WERI-Rb-1 (cell line): ENCODE measurements at regions not wholly inside any gene's neighbourhood (a gene's known extent, or its start where the extent isn't known, plus 50 kb on each side); places are given as distances from the start of the nearest gene placed in this dataset.

Experiments
- DNase-seq: peaks from one replicate; pipeline ENCODE4 v3.0.0-alpha.2; 2020
- H3K27ac ChIP-seq: fragments of 250-450 bp; sonication (Bioruptor Pico); 2 replicates; pipeline ENCODE4 v1.5.1; 2020; ENCODE audit warnings: mild to moderate bottlenecking, moderate library complexity
- H3K27me3 ChIP-seq: fragments of 250-450 bp; sonication (Bioruptor Pico); 2 replicates; pipeline ENCODE4 v1.5.1; 2021; ENCODE audit warnings: mild to moderate bottlenecking, low read depth, moderate library complexity; ENCODE audit not compliant: insufficient read depth, severe bottlenecking
- H3K36me3 ChIP-seq: fragments of 250-450 bp; sonication (Bioruptor Pico); 2 replicates; pipeline ENCODE4 v1.5.1; 2020; ENCODE audit warnings: mild to moderate bottlenecking, moderate library complexity
- H3K4me3 ChIP-seq: 2 replicates; pipeline ENCODE4 v1.5.1; 2011; ENCODE audit warnings: low read depth, mild to moderate bottlenecking, control low read depth, low read length
- H3K9me3 ChIP-seq: fragments of 250-450 bp; sonication (Bioruptor Pico); 2 replicates; pipeline ENCODE4 v1.5.1; 2021; ENCODE audit warnings: mild to moderate bottlenecking, moderate library complexity; ENCODE audit not compliant: severe bottlenecking
- CTCF ChIP-seq: IDR thresholded peaks from 2 replicates; pipeline ENCODE4 v1.5.1; 2011; ENCODE audit warnings: low read depth, mild to moderate bottlenecking, control low read depth, inconsistent platforms, low read length

DNA sequence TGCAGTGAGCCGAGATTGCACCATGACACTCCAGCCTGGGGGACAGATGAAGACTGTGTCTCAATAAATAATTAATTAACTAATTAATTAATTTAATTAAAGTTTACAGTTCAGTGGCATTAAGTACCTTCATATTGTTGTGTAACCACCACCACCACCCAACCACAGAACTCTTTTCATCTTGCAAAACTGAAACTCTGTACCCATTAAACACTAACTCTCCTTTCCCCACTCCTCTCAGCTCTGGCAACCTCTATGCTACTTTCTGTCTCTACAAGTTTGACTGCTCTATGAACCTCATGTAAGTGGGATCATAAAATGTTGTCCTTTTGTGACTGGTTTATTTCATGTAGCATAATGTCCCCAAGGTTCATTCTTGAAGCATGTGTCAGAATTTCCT lies 259.3 kb upstream of the MDFIC2 start:
- Histone ChIP-seq H3K4me3 (no peak overlapping the region), H3K27ac (no peak overlapping the region), H3K9me3 (no peaks in the 10 kb centered on the region), H3K36me3 (no peaks in the 10 kb centered on the region), H3K27me3 (peaks cover 2% of the 10 kb centered on the region)
- no peak for TF ChIP-seq CTCF
- DNase-seq, result no peak

DNA sequence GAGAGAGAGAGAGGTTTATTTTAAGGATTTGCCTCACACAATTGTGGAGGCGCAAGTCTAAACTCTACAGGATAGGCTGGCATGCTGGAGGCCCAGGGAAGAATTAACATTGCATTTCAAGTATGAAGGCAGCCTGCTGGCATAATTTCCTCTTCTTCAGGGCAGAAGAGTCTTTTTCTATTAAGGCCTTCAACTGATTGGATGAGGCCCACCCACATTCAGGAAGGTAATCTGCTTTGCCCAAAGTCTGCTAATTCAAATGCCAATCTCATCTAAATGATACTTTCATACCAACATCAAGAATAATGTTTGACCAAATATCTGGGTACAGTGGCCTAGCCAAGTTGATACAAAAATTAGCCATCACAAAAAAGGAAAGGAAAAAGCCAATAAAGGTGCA lies 258.1 kb upstream of the MDFIC2 start:
- H3K4me3 ChIP-seq, result no peak overlapping the region
- no peak for TF ChIP-seq CTCF
- no peaks in the 10 kb centered on the region for H3K36me3 ChIP-seq
- no peak overlapping the region for H3K27ac ChIP-seq
- no peaks in the 10 kb centered on the region for H3K9me3 ChIP-seq
- peaks cover 2% of the 10 kb centered on the region for H3K27me3 ChIP-seq
- no peak for DNase-seq

DNA sequence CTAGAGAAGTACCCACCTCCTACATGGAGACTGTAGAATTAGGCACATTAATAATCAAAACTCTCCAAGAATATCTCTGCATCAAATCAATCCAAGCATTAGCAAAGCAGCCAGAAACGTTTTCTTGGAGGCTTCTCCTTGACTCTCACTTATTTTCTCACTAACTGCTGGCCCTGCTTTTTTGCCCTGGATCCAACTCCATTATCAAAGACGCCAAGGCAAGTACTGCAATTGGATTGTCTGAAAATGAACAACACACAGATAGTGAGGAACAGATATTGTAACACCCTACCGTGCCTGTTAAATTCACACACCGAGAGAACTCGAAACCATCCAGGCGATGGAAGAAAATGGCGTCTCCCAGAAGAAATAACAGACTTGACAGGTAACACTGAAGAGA lies 256.2 kb upstream of the MDFIC2 start:
- no peak for TF ChIP-seq CTCF
- Histone ChIP-seq H3K36me3 (no peaks in the 10 kb centered on the region), H3K4me3 (no peak overlapping the region), H3K27me3 (peaks cover 2% of the 10 kb centered on the region), H3K9me3 (no peaks in the 10 kb centered on the region), H3K27ac (no peak overlapping the region)
- no peak for DNase-seq

GRCh38 chr3:70565861-70566260 lies 253.4 kb upstream of the MDFIC2 start:
- no peak for DNase-seq
- Histone ChIP-seq H3K9me3 (no peaks in the 10 kb centered on the region), H3K36me3 (no peaks in the 10 kb centered on the region), H3K27ac (no peak overlapping the region), H3K27me3 (no peaks in the 10 kb centered on the region), H3K4me3 (no peak overlapping the region)
- TF ChIP-seq CTCF, result no peak

- no peak for DNase-seq
- no peak for TF ChIP-seq CTCF
- Histone ChIP-seq H3K9me3 (no peaks in the 10 kb centered on the region), H3K27me3 (no peaks in the 10 kb centered on the region), H3K4me3 (no peak overlapping the region), H3K36me3 (no peaks in the 10 kb centered on the region), H3K27ac (no peak overlapping the region)
These were observed 252.1 kb upstream of the MDFIC2 start for GRCh38 chr3:70564552-70564951.

DNA sequence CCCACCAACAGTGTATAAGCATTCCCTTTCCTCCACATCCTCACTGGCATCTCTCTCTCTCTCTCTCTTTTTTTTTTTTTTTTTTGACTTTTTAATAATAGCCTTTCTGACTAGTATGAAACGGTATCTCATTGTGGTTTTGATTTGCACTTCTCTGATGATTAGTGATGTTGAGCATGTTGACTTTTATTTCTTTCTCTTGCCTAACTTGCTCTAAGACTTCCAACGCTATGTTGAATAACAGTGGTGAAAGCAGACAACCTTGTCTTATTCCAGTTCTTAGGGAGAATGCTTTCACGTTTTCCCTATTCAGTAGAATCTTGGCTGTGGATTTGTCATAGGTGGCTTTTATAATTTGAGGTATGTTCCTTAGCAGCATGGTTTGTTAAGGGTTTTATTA lies 249.4 kb upstream of the MDFIC2 start:
- DNase-seq, result no peak

More for the DNA sequence above, 249.4 kb upstream of the MDFIC2 start:
- Histone ChIP-seq H3K4me3 (no peak overlapping the region), H3K36me3 (no peaks in the 10 kb centered on the region), H3K27ac (no peak overlapping the region), H3K9me3 (no peaks in the 10 kb centered on the region), H3K27me3 (no peaks in the 10 kb centered on the region)
- TF ChIP-seq CTCF, result no peak
